IPS-NIHi7 (cell line): ENCODE measurements at regions not wholly inside any gene's neighbourhood (a gene's known extent, or its start where the extent isn't known, plus 50 kb on each side); places are given as distances from the start of the nearest gene placed in this dataset.
"Not testable (repeated sequence)": the region's sequence is repeated elsewhere in the genome, so short reads cannot be mapped to it uniquely, and the experiment has no call there.

Source experiments
- DNase-seq: peaks from one replicate; pipeline ENCODE4 v3.0.0; 2012; ENCODE audit warnings: mixed read lengths; ENCODE audit errors: extremely low spot score

GRCh38 chr4:128454281-128454871, 166.8 kb upstream of the PGRMC2 start:
- DNase-seq = peak; percentile 96

GRCh38 chr4:128452415-128452814, 164.8 kb upstream of the PGRMC2 start:
- DNase-seq = no peak

GRCh38 chr4:128451270-128451905, 163.8 kb upstream of the PGRMC2 start:
- no peak for DNase-seq

- DNase-seq = no peak
Measured at GRCh38 chr4:128450326-128451120, 162.9 kb upstream of the PGRMC2 start.

GRCh38 chr4:128449251-128449650, 161.6 kb upstream of the PGRMC2 start:
- DNase-seq = no peak

GRCh38 chr4:128444544-128445302, 157.1 kb upstream of the PGRMC2 start:
- no peak for DNase-seq

- DNase-seq = no peak
Measured at GRCh38 chr4:128440923-128441322, 153.3 kb upstream of the PGRMC2 start.

GRCh38 chr4:128437023-128437422, 149.4 kb upstream of the PGRMC2 start:
- DNase-seq = not testable (repeated sequence)

GRCh38 chr4:128429023-128429613, 141.5 kb upstream of the PGRMC2 start:
- not testable (repeated sequence) for DNase-seq

- no peak for DNase-seq
Measured at GRCh38 chr4:128428397-128428796, 140.8 kb upstream of the PGRMC2 start.

GRCh38 chr4:128427832-128428366, 140.3 kb upstream of the PGRMC2 start:
- DNase-seq = no peak

- DNase-seq = no peak
Measured at GRCh38 chr4:128424527-128425497, 137.2 kb upstream of the PGRMC2 start.

- DNase-seq = not testable (repeated sequence)
Measured at GRCh38 chr4:128422296-128422695, 134.7 kb upstream of the PGRMC2 start.

GRCh38 chr4:128416921-128417320, 129.3 kb upstream of the PGRMC2 start:
- no peak for DNase-seq

GRCh38 chr4:128410037-128410436, 122.4 kb upstream of the PGRMC2 start:
- no peak for DNase-seq

GRCh38 chr4:128403586-128403985, 116.0 kb upstream of the PGRMC2 start:
- no peak for DNase-seq

- DNase-seq = no peak
Measured at GRCh38 chr4:128394778-128395177, 107.2 kb upstream of the PGRMC2 start.

- DNase-seq = no peak
Measured at GRCh38 chr4:128393101-128393704, 105.6 kb upstream of the PGRMC2 start.

- no peak for DNase-seq
Measured at GRCh38 chr4:128390475-128390996, 102.9 kb upstream of the PGRMC2 start.

- DNase-seq = no peak
Measured at GRCh38 chr4:128388796-128389195, 101.2 kb upstream of the PGRMC2 start.
